Ramos (cell line): ENCODE measurements at regions not wholly inside any gene's neighbourhood (a gene's known extent, or its start where the extent isn't known, plus 50 kb on each side); places are given as distances from the start of the nearest gene placed in this dataset.
"Not testable (repeated sequence)": the region's sequence is repeated elsewhere in the genome, so short reads cannot be mapped to it uniquely, and the experiment has no call there.

Source experiments
- in situ Hi-C: fragments of 300-500 bp; cut with MboI; formaldehyde crosslinking; loops from one replicate; pipeline ENCODE4 v1.14.3; 2022; ENCODE audit warnings: low sequenced_read_pairs; ENCODE audit not compliant: unreplicated experiment

- in situ Hi-C loops, result no loop called here
Observed at GRCh38 chr14:71451501-71451900, 480.7 kb upstream of the RGS6 start.

- in situ Hi-C loops, result no loop called here
Observed at GRCh38 chr14:71452539-71452938, 479.7 kb upstream of the RGS6 start.

- in situ Hi-C loops, result no loop called here
Observed at GRCh38 chr14:71452987-71453386, 479.2 kb upstream of the RGS6 start.

GRCh38 chr14:71454010-71454409 is 478.2 kb upstream of the RGS6 start:
- in situ Hi-C loops, result no loop called here

GRCh38 chr14:71454513-71455332 is 477.5 kb upstream of the RGS6 start:
- in situ Hi-C loops, result no loop called here

GRCh38 chr14:71460091-71460490 is 472.1 kb upstream of the RGS6 start:
- in situ Hi-C loops, result no loop called here

GRCh38 chr14:71461617-71462016 is 470.6 kb upstream of the RGS6 start:
- in situ Hi-C loops, result not testable (repeated sequence)

GRCh38 chr14:71463807-71464206 is 468.4 kb upstream of the RGS6 start:
- in situ Hi-C loops, result no loop called here

- in situ Hi-C loops, result no loop called here
Observed at GRCh38 chr14:71464840-71465239, 467.4 kb upstream of the RGS6 start.

GRCh38 chr14:71465316-71465715 is 466.9 kb upstream of the RGS6 start:
- in situ Hi-C loops, result no loop called here

GRCh38 chr14:71466251-71466650 is 466.0 kb upstream of the RGS6 start:
- in situ Hi-C loops, result no loop called here

- in situ Hi-C loops, result no loop called here
Observed at GRCh38 chr14:71466946-71467345, 465.3 kb upstream of the RGS6 start.

GRCh38 chr14:71467361-71467811 is 464.8 kb upstream of the RGS6 start:
- in situ Hi-C loops, result no loop called here

GRCh38 chr14:71468701-71469100 is 463.5 kb upstream of the RGS6 start:
- in situ Hi-C loops, result no loop called here

- in situ Hi-C loops, result no loop called here
Observed at GRCh38 chr14:71469643-71470335, 462.4 kb upstream of the RGS6 start.

- in situ Hi-C loops, result no loop called here
Observed at GRCh38 chr14:71471634-71472355, 460.4 kb upstream of the RGS6 start.

GRCh38 chr14:71472356-71473340 is 459.6 kb upstream of the RGS6 start:
- in situ Hi-C loops, result no loop called here

- in situ Hi-C loops, result no loop called here
Observed at GRCh38 chr14:71473843-71474242, 458.4 kb upstream of the RGS6 start.

- in situ Hi-C loops, result no loop called here
Observed at GRCh38 chr14:71474301-71475265, 457.6 kb upstream of the RGS6 start.
